Peyer's patch (tissue), 4 donors: ENCODE measurements at regions not wholly inside any gene's neighbourhood (a gene's known extent, or its start where the extent isn't known, plus 50 kb on each side); places are given as distances from the start of the nearest gene placed in this dataset.

Source experiments
- DNase-seq, 3 donors: peaks; one replicate each; pipeline ENCODE4 v3.0.0-alpha.2; 2017 to 2019
- H3K27ac ChIP-seq, 4 donors: fragments of 200-600 bp; sonication (generic); one replicate each; pipeline ENCODE4 v1.5.1; 2016 to 2019
- H3K27me3 ChIP-seq, 2 donors: fragments of 200-600 bp; sonication (generic); one replicate each; pipeline ENCODE4 v1.5.1; 2019
- H3K36me3 ChIP-seq, 3 donors: fragments of 200-600 bp; sonication (generic); one replicate each; pipeline ENCODE4 v1.5.1; 2016 to 2019
- H3K4me1 ChIP-seq, 4 donors: fragments of 200-600 bp; sonication (generic); one replicate each; pipeline ENCODE4 v1.5.1; 2016 to 2019
- H3K4me3 ChIP-seq, 4 donors: fragments of 200-600 bp; sonication (generic); 1 replicate in 3 of 4; 2 replicates in 1 of 4; pipeline ENCODE4 v1.5.1; 2016 to 2019; ENCODE audit warnings: mild to moderate bottlenecking in 1 of 4
- H3K9me3 ChIP-seq, 4 donors: fragments of 200-600 bp; sonication (generic); one replicate each; pipeline ENCODE4 v1.5.1; 2016 to 2019; ENCODE audit warnings: mild to moderate bottlenecking in 1 of 4
- POLR2A ChIP-seq, 2 donors: fragments of 450-650 bp; IDR thresholded peaks; one replicate each; pipeline ENCODE4 v1.5.1; 2017; ENCODE audit warnings: antibody characterized with exemption in 2 of 2, mild to moderate bottlenecking in 2 of 2, moderate library complexity in 2 of 2
- TF ChIP-seq, protein P1 (sequence below), 6 experiments: fragments of 450-650 bp in 4 of 6; fragments of 200-600 bp in 2 of 6; sonication (generic) in 1 of 6; IDR thresholded peaks; one replicate each; pipeline ENCODE4 v1.5.1; 2017 to 2019; ENCODE audit warnings: antibody characterized with exemption in 6 of 6, mild to moderate bottlenecking in 3 of 6, moderate library complexity in 1 of 6

DNA sequence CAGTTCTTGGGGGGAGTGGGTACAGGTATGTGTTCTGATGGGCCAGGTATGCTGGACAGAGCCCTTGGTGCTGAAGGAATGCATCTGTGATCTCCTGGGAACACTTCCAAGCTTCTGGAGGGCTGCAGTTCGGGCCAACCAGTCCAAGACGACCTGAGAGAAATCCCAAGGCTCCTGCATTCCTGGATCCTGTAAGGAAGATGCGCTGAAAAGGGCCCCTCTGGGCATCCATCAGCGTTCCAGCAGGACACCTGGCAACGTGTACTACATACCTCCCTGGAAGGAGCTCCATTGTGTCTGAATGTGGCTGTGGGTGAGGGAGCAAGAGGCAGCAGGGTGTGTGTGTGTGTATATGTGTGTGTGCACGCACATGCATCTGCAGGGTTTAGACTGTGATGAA is 144.7 kb downstream of the FAM43A start:
- no peak for DNase-seq
- Histone ChIP-seq H3K4me3 (no peak overlapping the region), H3K4me1 (no peaks in the 10 kb centered on the region), H3K9me3 (no peaks in the 10 kb centered on the region), H3K36me3 (no peaks in the 10 kb centered on the region), H3K27ac (no peak overlapping the region), H3K27me3 (no peaks in the 10 kb centered on the region)
- TF ChIP-seq POLR2A (IDR thresholded peaks at IDR 0.05): no peak
- TF ChIP-seq, protein P1, sequence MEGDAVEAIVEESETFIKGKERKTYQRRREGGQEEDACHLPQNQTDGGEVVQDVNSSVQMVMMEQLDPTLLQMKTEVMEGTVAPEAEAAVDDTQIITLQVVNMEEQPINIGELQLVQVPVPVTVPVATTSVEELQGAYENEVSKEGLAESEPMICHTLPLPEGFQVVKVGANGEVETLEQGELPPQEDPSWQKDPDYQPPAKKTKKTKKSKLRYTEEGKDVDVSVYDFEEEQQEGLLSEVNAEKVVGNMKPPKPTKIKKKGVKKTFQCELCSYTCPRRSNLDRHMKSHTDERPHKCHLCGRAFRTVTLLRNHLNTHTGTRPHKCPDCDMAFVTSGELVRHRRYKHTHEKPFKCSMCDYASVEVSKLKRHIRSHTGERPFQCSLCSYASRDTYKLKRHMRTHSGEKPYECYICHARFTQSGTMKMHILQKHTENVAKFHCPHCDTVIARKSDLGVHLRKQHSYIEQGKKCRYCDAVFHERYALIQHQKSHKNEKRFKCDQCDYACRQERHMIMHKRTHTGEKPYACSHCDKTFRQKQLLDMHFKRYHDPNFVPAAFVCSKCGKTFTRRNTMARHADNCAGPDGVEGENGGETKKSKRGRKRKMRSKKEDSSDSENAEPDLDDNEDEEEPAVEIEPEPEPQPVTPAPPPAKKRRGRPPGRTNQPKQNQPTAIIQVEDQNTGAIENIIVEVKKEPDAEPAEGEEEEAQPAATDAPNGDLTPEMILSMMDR (IDR thresholded peaks at IDR 0.05): no peak

DNA sequence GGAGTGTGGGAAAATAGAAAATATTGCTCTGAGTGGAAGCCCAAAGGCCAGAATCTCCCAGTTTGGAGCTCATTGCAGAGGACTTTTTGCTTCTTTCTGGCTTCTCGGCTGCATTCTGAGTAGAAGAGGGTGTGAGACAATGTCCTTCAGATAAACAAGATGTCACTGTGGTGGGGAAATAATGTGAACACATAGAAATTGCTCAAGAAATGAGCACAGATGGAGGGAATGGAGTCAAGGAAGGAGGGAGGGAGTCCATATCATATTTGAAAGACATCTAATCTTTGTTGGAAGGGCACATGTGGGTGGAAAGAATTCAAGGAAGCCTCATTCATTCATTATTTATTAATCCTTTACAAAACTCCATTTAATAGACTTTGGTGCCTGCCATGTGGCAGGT is 145.3 kb downstream of the FAM43A start:
- no peaks in the 10 kb centered on the region for H3K27me3 ChIP-seq
- TF ChIP-seq POLR2A (IDR thresholded peaks at IDR 0.05): no peak
- TF ChIP-seq, protein P1 (IDR thresholded peaks at IDR 0.05): no peak
- no peak for DNase-seq
- H3K4me3 ChIP-seq: no peak overlapping the region
- H3K4me1 ChIP-seq: no peaks in the 10 kb centered on the region
- H3K27ac ChIP-seq: no peak overlapping the region
- H3K9me3 ChIP-seq: no peaks in the 10 kb centered on the region
- H3K36me3 ChIP-seq: no peaks in the 10 kb centered on the region

DNA sequence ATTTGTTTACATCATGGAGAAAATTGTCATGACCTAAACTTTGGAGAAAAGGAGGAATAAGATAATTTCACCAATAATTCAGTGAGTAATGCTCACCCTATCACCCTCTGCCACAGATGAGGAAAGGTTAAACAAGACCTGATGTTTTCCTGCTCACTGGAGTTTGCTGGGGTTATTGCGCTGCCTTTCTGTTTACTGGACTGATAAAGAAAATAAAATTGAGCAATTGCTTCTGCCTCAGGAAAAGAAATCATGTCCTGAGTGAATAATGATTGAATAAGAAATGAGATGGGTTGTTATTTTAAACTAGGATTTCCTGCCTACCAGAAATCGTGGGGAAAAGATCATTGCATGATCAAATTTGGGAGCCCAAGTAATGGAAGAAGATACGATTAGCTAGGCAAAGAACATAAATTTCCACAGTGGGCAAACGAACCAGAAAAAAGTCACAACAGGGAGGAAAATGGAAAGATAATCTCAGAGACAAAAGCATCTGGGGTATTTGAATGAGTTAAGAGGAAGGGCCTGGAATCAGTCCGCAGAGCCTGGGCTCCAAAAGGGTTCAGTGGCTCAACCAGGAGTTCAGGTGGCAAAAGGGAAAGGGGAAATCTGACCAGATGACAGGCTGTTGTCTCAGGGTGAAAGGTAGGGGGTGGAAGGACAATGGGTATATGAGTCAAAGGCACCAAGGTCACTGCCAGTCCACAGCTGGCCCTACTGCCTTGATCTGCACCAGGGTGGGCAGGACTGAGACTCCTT is 146.8 kb downstream of the FAM43A start:
- no peaks in the 10 kb centered on the region for H3K36me3 ChIP-seq
- H3K9me3 ChIP-seq: no peaks in the 10 kb centered on the region
- H3K4me3 ChIP-seq: no peak overlapping the region
- H3K27ac ChIP-seq: no peak overlapping the region
- no peak for DNase-seq
- no peak for TF ChIP-seq POLR2A (IDR thresholded peaks at IDR 0.05)
- TF ChIP-seq, protein P1 (IDR thresholded peaks at IDR 0.05): no peak
- H3K27me3 ChIP-seq: no peaks in the 10 kb centered on the region
- no peaks in the 10 kb centered on the region for H3K4me1 ChIP-seq

DNA sequence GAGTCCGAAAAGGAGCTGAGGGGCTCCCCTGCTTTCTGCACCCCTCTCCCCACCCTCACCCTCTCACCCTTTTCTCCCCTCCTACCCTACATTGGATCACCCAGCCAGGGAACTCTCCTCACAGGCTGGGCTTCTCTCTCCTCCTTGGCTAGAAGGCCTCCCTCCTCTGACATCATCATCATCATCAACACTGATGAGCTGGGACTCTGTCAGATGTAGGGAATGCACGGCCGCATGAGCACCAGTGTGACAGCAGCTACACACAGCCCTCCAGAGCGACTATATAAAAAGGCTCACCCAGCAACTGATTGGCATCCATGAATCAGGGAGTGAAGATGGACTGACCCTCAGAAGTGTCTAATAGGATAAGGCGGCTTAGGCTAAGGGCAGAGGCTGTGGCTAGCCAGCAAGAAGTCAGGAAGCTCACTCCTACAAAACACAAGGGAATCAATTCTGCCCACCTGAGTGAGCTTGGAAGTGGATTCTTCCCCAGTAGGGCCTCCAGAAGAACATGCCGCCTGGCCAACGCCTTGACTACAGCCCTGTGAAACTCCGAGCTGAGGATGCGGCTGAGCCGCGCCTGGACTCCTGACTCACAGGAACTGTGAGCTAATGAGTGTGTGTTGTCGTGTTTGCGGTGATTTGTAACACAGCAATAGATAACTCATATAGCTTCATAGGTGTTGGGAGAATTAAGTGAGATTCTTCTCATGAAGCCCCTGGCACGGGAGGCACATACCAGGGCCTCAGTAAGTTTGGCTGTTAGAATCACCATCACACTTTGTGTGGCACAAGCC is 147.6 kb downstream of the FAM43A start:
- no peaks in the 10 kb centered on the region for H3K9me3 ChIP-seq
- no peak overlapping the region for H3K4me3 ChIP-seq

GRCh38 chr3:194836661-194837060 is 151.0 kb downstream of the FAM43A start:
- Histone ChIP-seq H3K36me3 (no peaks in the 10 kb centered on the region), H3K9me3 (no peaks in the 10 kb centered on the region), H3K27me3 (no peaks in the 10 kb centered on the region), H3K4me3 (no peak overlapping the region), H3K27ac (no peak overlapping the region), H3K4me1 (no peaks in the 10 kb centered on the region)
- no peak for DNase-seq
- TF ChIP-seq POLR2A (IDR thresholded peaks at IDR 0.05): no peak
- TF ChIP-seq, protein P1 (IDR thresholded peaks at IDR 0.05): no peak

More for the DNA sequence above, 147.6 kb downstream of the FAM43A start:
- Histone ChIP-seq H3K36me3 (no peaks in the 10 kb centered on the region), H3K4me1 (no peaks in the 10 kb centered on the region), H3K27ac (no peak overlapping the region), H3K27me3 (no peaks in the 10 kb centered on the region)
- TF ChIP-seq, protein P1 (IDR thresholded peaks at IDR 0.05): no peak
- no peak for TF ChIP-seq POLR2A (IDR thresholded peaks at IDR 0.05)
- no peak for DNase-seq
